COLO668 (cell line): ENCODE measurements at regions not wholly inside any gene's neighbourhood (a gene's known extent, or its start where the extent isn't known, plus 50 kb on each side); places are given as distances from the start of the nearest gene placed in this dataset.

ENCODE experiments used
- DNase-seq: peaks from one replicate; lab custom pipeline; 2025; ENCODE audit not compliant: unreplicated experiment; lab: John Stamatoyannopoulos, UW

- no peak for DNase-seq
Observed at GRCh38 chr21:25334046-25334730, 273.1 kb downstream of the MRPL39 start.

GRCh38 chr21:25331286-25331685, 276.0 kb downstream of the MRPL39 start:
- DNase-seq = no peak

- DNase-seq = no peak
Observed at GRCh38 chr21:25330266-25330665, 277.0 kb downstream of the MRPL39 start.

GRCh38 chr21:25329227-25329825, 278.0 kb downstream of the MRPL39 start:
- no peak for DNase-seq

- no peak for DNase-seq
Observed at GRCh38 chr21:25328736-25329135, 278.5 kb downstream of the MRPL39 start.

GRCh38 chr21:25326181-25326580, 281.1 kb downstream of the MRPL39 start:
- no peak for DNase-seq

- DNase-seq = no peak
Observed at GRCh38 chr21:25324666-25325065, 282.6 kb downstream of the MRPL39 start.

GRCh38 chr21:25323356-25323949, 283.8 kb downstream of the MRPL39 start:
- DNase-seq = no peak

GRCh38 chr21:25314247-25314646, 293.0 kb downstream of the MRPL39 start:
- DNase-seq = no peak

- DNase-seq = no peak
Observed at GRCh38 chr21:25313829-25314228, 293.5 kb downstream of the MRPL39 start.

- DNase-seq = no peak
Observed at GRCh38 chr21:25307489-25307888, 299.8 kb downstream of the MRPL39 start.

- DNase-seq = no peak
Observed at GRCh38 chr21:25304611-25305010, 302.7 kb downstream of the MRPL39 start.

- no peak for DNase-seq
Observed at GRCh38 chr21:25300632-25301031, 306.6 kb downstream of the MRPL39 start.

GRCh38 chr21:25298512-25299491, 308.5 kb downstream of the MRPL39 start:
- no peak for DNase-seq

- no peak for DNase-seq
Observed at GRCh38 chr21:25297117-25297516, 310.2 kb downstream of the MRPL39 start.

- DNase-seq = no peak
Observed at GRCh38 chr21:25296252-25296651, 311.0 kb downstream of the MRPL39 start.

- no peak for DNase-seq
Observed at GRCh38 chr21:25292396-25292795, 314.9 kb downstream of the MRPL39 start.

- DNase-seq = no peak
Observed at GRCh38 chr21:25283720-25284119, 323.6 kb downstream of the MRPL39 start.

- no peak for DNase-seq
Observed at GRCh38 chr21:25281134-25281533, 326.1 kb downstream of the MRPL39 start.

- DNase-seq = no peak
Observed at GRCh38 chr21:25280061-25280460, 327.2 kb downstream of the MRPL39 start.

- DNase-seq = no peak
Observed at GRCh38 chr21:25273959-25274358, 333.3 kb downstream of the MRPL39 start.
